ENCODE measurements at regions not wholly inside any gene's neighbourhood (a gene's known extent, or its start where the extent isn't known, plus 50 kb on each side); places are given as distances from the start of the nearest gene placed in this dataset.

DNA sequence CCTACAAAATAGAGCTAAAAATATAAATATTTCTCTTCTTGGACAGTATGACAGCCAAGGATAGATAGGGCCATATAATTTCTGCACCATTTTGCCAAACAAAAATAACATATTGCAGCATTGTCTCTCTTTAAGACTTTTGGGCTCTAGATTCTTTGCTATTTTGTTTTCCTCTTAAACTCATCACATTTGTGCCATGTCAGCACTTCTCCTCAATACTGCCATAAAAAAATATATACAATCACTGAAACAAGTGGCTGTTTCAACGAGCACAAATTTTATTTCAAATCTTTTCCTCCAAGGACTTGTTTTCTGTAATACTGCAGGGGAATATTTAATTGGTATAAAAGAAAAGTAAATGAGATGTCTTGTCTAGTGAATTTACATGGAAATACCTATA lies 1570.0 kb upstream of the NUDT12 start:
- TF ChIP-seq, protein P1, sequence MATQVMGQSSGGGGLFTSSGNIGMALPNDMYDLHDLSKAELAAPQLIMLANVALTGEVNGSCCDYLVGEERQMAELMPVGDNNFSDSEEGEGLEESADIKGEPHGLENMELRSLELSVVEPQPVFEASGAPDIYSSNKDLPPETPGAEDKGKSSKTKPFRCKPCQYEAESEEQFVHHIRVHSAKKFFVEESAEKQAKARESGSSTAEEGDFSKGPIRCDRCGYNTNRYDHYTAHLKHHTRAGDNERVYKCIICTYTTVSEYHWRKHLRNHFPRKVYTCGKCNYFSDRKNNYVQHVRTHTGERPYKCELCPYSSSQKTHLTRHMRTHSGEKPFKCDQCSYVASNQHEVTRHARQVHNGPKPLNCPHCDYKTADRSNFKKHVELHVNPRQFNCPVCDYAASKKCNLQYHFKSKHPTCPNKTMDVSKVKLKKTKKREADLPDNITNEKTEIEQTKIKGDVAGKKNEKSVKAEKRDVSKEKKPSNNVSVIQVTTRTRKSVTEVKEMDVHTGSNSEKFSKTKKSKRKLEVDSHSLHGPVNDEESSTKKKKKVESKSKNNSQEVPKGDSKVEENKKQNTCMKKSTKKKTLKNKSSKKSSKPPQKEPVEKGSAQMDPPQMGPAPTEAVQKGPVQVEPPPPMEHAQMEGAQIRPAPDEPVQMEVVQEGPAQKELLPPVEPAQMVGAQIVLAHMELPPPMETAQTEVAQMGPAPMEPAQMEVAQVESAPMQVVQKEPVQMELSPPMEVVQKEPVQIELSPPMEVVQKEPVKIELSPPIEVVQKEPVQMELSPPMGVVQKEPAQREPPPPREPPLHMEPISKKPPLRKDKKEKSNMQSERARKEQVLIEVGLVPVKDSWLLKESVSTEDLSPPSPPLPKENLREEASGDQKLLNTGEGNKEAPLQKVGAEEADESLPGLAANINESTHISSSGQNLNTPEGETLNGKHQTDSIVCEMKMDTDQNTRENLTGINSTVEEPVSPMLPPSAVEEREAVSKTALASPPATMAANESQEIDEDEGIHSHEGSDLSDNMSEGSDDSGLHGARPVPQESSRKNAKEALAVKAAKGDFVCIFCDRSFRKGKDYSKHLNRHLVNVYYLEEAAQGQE (IDR thresholded peaks at IDR 0.05; ENCODE audit: low read depth), result no peak
- TF ChIP-seq NFIC (IDR thresholded peaks at IDR 0.05) (no peak), RAD21 (IDR thresholded peaks at IDR 0.05; ENCODE audit: low read depth) (no peak), CEBPB (IDR thresholded peaks at IDR 0.05) (no peak), TAF1 (IDR thresholded peaks at IDR 0.05; ENCODE audit: low read depth) (no peak), CREB1 (IDR thresholded peaks at IDR 0.05; ENCODE audit: low read depth) (no peak), YY1 (IDR thresholded peaks at IDR 0.05; ENCODE audit: low read depth) (no peak), EP300 (IDR thresholded peaks at IDR 0.05; ENCODE audit: borderline replicate concordance) (no peak), FOXM1 (IDR thresholded peaks at IDR 0.05; ENCODE audit: borderline replicate concordance, low read depth) (no peak), EGR1 (IDR thresholded peaks at IDR 0.05) (no peak)
- TF ChIP-seq, protein P2, sequence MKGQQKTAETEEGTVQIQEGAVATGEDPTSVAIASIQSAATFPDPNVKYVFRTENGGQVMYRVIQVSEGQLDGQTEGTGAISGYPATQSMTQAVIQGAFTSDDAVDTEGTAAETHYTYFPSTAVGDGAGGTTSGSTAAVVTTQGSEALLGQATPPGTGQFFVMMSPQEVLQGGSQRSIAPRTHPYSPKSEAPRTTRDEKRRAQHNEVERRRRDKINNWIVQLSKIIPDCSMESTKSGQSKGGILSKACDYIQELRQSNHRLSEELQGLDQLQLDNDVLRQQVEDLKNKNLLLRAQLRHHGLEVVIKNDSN (IDR thresholded peaks at IDR 0.05), result no peak
- TF ChIP-seq, protein P3, sequence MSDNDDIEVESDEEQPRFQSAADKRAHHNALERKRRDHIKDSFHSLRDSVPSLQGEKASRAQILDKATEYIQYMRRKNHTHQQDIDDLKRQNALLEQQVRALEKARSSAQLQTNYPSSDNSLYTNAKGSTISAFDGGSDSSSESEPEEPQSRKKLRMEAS (IDR thresholded peaks at IDR 0.05), result no peak
